Activated CD4-positive, CD25-positive, alpha-beta regulatory T cell treated with anti-CD3 and anti-CD28 coated beads, Interleukin-2, amount 50 U/mL, for 24 hours (primary cell): ENCODE measurements at regions not wholly inside any gene's neighbourhood (a gene's known extent, or its start where the extent isn't known, plus 50 kb on each side); places are given as distances from the start of the nearest gene placed in this dataset.

ENCODE experiments used
- ATAC-seq, 2 donors: fragments of 150-1000 bp; cut with Tn5 transposase; one replicate each; pipeline ENCODE4 v1.10.0; 2021; ENCODE audit warnings: mild to moderate bottlenecking in 1 of 2, moderate library complexity in 1 of 2

- ATAC-seq, result no peak
Observed at GRCh38 chr19:30778961-30779715, 407.0 kb downstream of the ZNF536 start.

GRCh38 chr19:30778061-30778460, 405.9 kb downstream of the ZNF536 start:
- ATAC-seq, result no peak

- no peak for ATAC-seq
Observed at GRCh38 chr19:30775956-30776355, 403.8 kb downstream of the ZNF536 start.

- no peak for ATAC-seq
Observed at GRCh38 chr19:30774252-30774766, 402.1 kb downstream of the ZNF536 start.

GRCh38 chr19:30762651-30763050, 390.5 kb downstream of the ZNF536 start:
- no peak for ATAC-seq

- ATAC-seq, result no peak
Observed at GRCh38 chr19:30760014-30760413, 387.8 kb downstream of the ZNF536 start.

- no peak for ATAC-seq
Observed at GRCh38 chr19:30757837-30758617, 385.8 kb downstream of the ZNF536 start.

GRCh38 chr19:30757104-30757836, 385.1 kb downstream of the ZNF536 start:
- no peak for ATAC-seq

- no peak for ATAC-seq
Observed at GRCh38 chr19:30755581-30755980, 383.4 kb downstream of the ZNF536 start.

- ATAC-seq, result no peak
Observed at GRCh38 chr19:30754162-30754561, 382.0 kb downstream of the ZNF536 start.

GRCh38 chr19:30752876-30753275, 380.7 kb downstream of the ZNF536 start:
- no peak for ATAC-seq

- ATAC-seq, result no peak
Observed at GRCh38 chr19:30752201-30752600, 380.0 kb downstream of the ZNF536 start.

- ATAC-seq, result no peak
Observed at GRCh38 chr19:30745476-30745985, 373.3 kb downstream of the ZNF536 start.

GRCh38 chr19:30744741-30745475, 372.7 kb downstream of the ZNF536 start:
- ATAC-seq, result no peak

- no peak for ATAC-seq
Observed at GRCh38 chr19:30743702-30744101, 371.5 kb downstream of the ZNF536 start.

- no peak for ATAC-seq
Observed at GRCh38 chr19:30743011-30743410, 370.8 kb downstream of the ZNF536 start.

- ATAC-seq, result no peak
Observed at GRCh38 chr19:30742406-30742938, 370.3 kb downstream of the ZNF536 start.

- ATAC-seq, result no peak
Observed at GRCh38 chr19:30741566-30741965, 369.4 kb downstream of the ZNF536 start.

GRCh38 chr19:30739394-30739793, 367.2 kb downstream of the ZNF536 start:
- ATAC-seq, result no peak

- ATAC-seq, result no peak
Observed at GRCh38 chr19:30738047-30738446, 365.9 kb downstream of the ZNF536 start.

GRCh38 chr19:30734669-30735068, 362.5 kb downstream of the ZNF536 start:
- no peak for ATAC-seq
